ENCODE measurements at regions not wholly inside any gene's neighbourhood (a gene's known extent, or its start where the extent isn't known, plus 50 kb on each side); places are given as distances from the start of the nearest gene placed in this dataset.

DNA sequence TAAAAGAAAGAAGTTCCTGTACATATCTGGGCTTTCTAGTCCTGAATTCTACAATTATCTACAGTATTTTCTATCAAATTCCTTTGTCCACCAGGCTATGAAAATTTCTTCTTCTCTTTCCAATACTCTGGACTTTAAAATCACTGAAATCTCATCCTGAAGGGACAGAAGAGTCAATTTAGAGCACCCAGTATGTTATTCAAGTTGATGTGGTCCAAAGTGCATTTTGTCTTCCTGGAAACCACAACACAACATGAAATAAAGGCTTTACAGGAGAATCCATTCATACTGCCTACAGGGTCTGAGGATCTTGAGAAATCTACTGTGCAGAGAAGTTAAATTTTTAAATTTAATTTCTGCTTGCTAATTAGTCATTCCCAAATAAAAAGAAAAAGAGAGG is 94.9 kb upstream of the ADGRF1 start:
- intact Hi-C loops (cut with micrococcal nuclease), result no loop called here
- POLR2A ChIA-PET, result no interaction called here
- H3K27me3 ChIP-seq (replicated peaks in 1 of 4; ENCODE audit: control extremely low read depth in 1 of 4, control insufficient read depth in 3 of 4, insufficient read depth in 4 of 4, low read length in 3 of 4), result no peaks in the 10 kb centered on the region
- no peak overlapping the region for H3K4me3 ChIP-seq (ENCODE audit: control extremely low read depth in 1 of 5, extremely low read depth in 1 of 5, insufficient read depth in 1 of 5, low read depth in 2 of 5, low read length in 4 of 5)
- H3K4me2 ChIP-seq (replicated peaks; ENCODE audit: low read depth, low read length, poor library complexity, severe bottlenecking), result no peak overlapping the region
- H3K79me2 ChIP-seq (ENCODE audit: control insufficient read depth, insufficient read depth, low read length), result no peaks in the 10 kb centered on the region
- Mint-ChIP-seq H3K4me1 (peaks cover 3% of the 10 kb centered on the region), H3K27ac (no peak overlapping the region), H3K9me3 (ENCODE audit: insufficient read depth) (no peaks in the 10 kb centered on the region), H3K4me3 (no peak overlapping the region), H3K27me3 (no peaks in the 10 kb centered on the region)
- no peaks in the 10 kb centered on the region for H4K20me1 ChIP-seq (ENCODE audit: control insufficient read depth, insufficient read depth, low read length, poor library complexity, severe bottlenecking)
- no peak overlapping the region for H3K9ac ChIP-seq (ENCODE audit: low read length)
- DNase-seq, result no peak
- ATAC-seq (ENCODE audit: low read depth), result no peak
- no peak overlapping the region for H3K27ac ChIP-seq (ENCODE audit: low read length in 2 of 2)
- no peak overlapping the region for H2AFZ ChIP-seq (ENCODE audit: insufficient read depth, low read depth, low read length, poor library complexity, severe bottlenecking)
- CTCF ChIA-PET, result no interaction called here
- H3K36me3 ChIP-seq (replicated peaks in 1 of 2; ENCODE audit: control extremely low read depth in 1 of 2, control insufficient read depth in 1 of 2, extremely low read depth in 1 of 2, insufficient read depth in 2 of 2, low read length in 1 of 2), result no peaks in the 10 kb centered on the region
- no peak for TF ChIP-seq EZH2 (IDR thresholded peaks at IDR 0.05; ENCODE audit: borderline replicate concordance, insufficient read depth, low read depth, low read length, poor library complexity, severe bottlenecking)
- TF ChIP-seq, protein P1, sequence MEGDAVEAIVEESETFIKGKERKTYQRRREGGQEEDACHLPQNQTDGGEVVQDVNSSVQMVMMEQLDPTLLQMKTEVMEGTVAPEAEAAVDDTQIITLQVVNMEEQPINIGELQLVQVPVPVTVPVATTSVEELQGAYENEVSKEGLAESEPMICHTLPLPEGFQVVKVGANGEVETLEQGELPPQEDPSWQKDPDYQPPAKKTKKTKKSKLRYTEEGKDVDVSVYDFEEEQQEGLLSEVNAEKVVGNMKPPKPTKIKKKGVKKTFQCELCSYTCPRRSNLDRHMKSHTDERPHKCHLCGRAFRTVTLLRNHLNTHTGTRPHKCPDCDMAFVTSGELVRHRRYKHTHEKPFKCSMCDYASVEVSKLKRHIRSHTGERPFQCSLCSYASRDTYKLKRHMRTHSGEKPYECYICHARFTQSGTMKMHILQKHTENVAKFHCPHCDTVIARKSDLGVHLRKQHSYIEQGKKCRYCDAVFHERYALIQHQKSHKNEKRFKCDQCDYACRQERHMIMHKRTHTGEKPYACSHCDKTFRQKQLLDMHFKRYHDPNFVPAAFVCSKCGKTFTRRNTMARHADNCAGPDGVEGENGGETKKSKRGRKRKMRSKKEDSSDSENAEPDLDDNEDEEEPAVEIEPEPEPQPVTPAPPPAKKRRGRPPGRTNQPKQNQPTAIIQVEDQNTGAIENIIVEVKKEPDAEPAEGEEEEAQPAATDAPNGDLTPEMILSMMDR (IDR thresholded peaks at IDR 0.05), result no peak
- H3K4me1 ChIP-seq (ENCODE audit: control insufficient read depth in 2 of 2, insufficient read depth in 2 of 2, low read length in 2 of 2), result no peaks in the 10 kb centered on the region
- no peaks in the 10 kb centered on the region for H3K9me3 ChIP-seq (ENCODE audit: control extremely low read depth in 1 of 3, control insufficient read depth in 2 of 3, insufficient read depth in 1 of 3, low read length in 2 of 3)

DNA sequence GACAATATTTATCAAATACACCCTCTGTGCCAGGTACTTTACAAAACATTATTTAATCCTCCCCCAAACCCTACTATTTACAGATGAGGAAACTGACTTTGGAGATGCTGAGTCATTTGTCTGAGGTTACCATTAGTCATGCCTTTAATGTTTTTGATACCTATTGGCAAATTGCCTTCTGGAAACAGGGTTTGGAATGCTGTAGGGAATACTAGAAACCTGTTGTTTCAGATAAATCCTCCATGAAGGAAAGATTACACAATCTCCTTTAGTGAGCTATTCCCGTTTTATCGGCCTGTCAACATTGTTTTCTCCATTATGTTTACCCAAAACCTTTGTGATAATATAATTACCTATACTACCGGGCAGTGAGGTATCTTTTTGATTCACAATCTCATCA is 93.6 kb upstream of the ADGRF1 start:
- no peak for ATAC-seq (ENCODE audit: low read depth)
- Histone ChIP-seq H3K9ac (ENCODE audit: low read length) (no peak overlapping the region), H4K20me1 (ENCODE audit: control insufficient read depth, insufficient read depth, low read length, poor library complexity, severe bottlenecking) (no peaks in the 10 kb centered on the region), H3K4me3 (ENCODE audit: control extremely low read depth in 1 of 5, extremely low read depth in 1 of 5, insufficient read depth in 1 of 5, low read depth in 2 of 5, low read length in 4 of 5) (no peak overlapping the region), H3K79me2 (ENCODE audit: control insufficient read depth, insufficient read depth, low read length) (no peaks in the 10 kb centered on the region), H3K36me3 (replicated peaks in 1 of 2; ENCODE audit: control extremely low read depth in 1 of 2, control insufficient read depth in 1 of 2, extremely low read depth in 1 of 2, insufficient read depth in 2 of 2, low read length in 1 of 2) (no peaks in the 10 kb centered on the region), H3K27me3 (replicated peaks in 1 of 4; ENCODE audit: control extremely low read depth in 1 of 4, control insufficient read depth in 3 of 4, insufficient read depth in 4 of 4, low read length in 3 of 4) (no peaks in the 10 kb centered on the region), H3K27ac (ENCODE audit: low read length in 2 of 2) (no peak overlapping the region), H2AFZ (ENCODE audit: insufficient read depth, low read depth, low read length, poor library complexity, severe bottlenecking) (no peak overlapping the region), H3K4me1 (ENCODE audit: control insufficient read depth in 2 of 2, insufficient read depth in 2 of 2, low read length in 2 of 2) (no peaks in the 10 kb centered on the region), H3K9me3 (ENCODE audit: control extremely low read depth in 1 of 3, control insufficient read depth in 2 of 3, insufficient read depth in 1 of 3, low read length in 2 of 3) (no peaks in the 10 kb centered on the region), H3K4me2 (replicated peaks; ENCODE audit: low read depth, low read length, poor library complexity, severe bottlenecking) (no peak overlapping the region)
- peaks cover 3% of the 10 kb centered on the region for H3K4me1 Mint-ChIP-seq
- TF ChIP-seq EZH2 (IDR thresholded peaks at IDR 0.05; ENCODE audit: borderline replicate concordance, insufficient read depth, low read depth, low read length, poor library complexity, severe bottlenecking), result no peak
- TF ChIP-seq, protein P1 (IDR thresholded peaks at IDR 0.05), result no peak
- ChIA-PET POLR2A (no interaction called here), CTCF (no interaction called here)
- no peaks in the 10 kb centered on the region for H3K27me3 Mint-ChIP-seq
- H3K27ac Mint-ChIP-seq, result no peak overlapping the region
- no peak for DNase-seq
- no peak overlapping the region for H3K4me3 Mint-ChIP-seq
- H3K9me3 Mint-ChIP-seq (ENCODE audit: insufficient read depth), result no peaks in the 10 kb centered on the region
- intact Hi-C loops (cut with micrococcal nuclease), result no loop called here
- WGBS (ENCODE audit: insufficient coverage), result no CpG with 5 or more reads among the region's 3 CpGs

All from B cell (primary cell).